Erythroblast (primary cell): ENCODE measurements at regions not wholly inside any gene's neighbourhood (a gene's known extent, or its start where the extent isn't known, plus 50 kb on each side); places are given as distances from the start of the nearest gene placed in this dataset.

Source experiments
- GATA1 ChIP-seq: IDR thresholded peaks from 2 replicates; pipeline ENCODE4 v1.6.1; 2011; ENCODE audit warnings: low read depth, mild to moderate bottlenecking, control low read depth, low read length, moderate library complexity
- POLR2A ChIP-seq: IDR thresholded peaks from 2 replicates; pipeline ENCODE4 v1.6.1; 2011; ENCODE audit warnings: mild to moderate bottlenecking, low read length

- TF ChIP-seq POLR2A (no peak), GATA1 (no peak)
These were observed 119.1 kb upstream of the GATB start for GRCh38 chr4:151879705-151880445.
